ENCODE measurements at regions not wholly inside any gene's neighbourhood (a gene's known extent, or its start where the extent isn't known, plus 50 kb on each side); places are given as distances from the start of the nearest gene placed in this dataset.

DNA sequence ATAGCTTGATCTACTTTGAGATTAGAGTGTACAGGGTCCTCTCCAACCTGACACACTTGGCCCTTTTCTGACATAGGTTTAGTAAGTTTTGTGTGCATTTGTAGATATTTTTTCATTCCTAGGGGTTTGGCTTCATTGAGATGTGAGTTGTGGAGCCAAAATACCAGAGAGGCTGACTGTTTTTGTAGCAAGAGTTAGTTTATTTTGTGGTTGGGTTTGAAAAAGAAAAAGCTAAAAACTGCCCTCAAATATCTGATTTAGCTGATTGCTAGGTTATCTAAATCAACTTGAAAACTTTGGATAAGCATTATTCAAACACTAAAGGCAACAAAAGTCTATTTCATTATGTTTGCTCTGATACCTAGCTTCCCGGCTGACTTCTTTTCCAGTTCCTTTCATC lies 164.7 kb upstream of the CENPW start:
- TF ChIP-seq KAT8 (IDR thresholded peaks at IDR 0.05; ENCODE audit: low read depth) (no peak), CBX2 (IDR thresholded peaks at IDR 0.05; ENCODE audit: insufficient read depth, low read length, poor library complexity, severe bottlenecking) (no peak)
